Type B pancreatic cell (in vitro differentiated cells): ENCODE measurements at regions not wholly inside any gene's neighbourhood (a gene's known extent, or its start where the extent isn't known, plus 50 kb on each side); places are given as distances from the start of the nearest gene placed in this dataset.
A peak's percentile ranks its signal among the peaks of the same experiment; 100 is the strongest.

Experiments
- DNase-seq: peaks from one replicate; pipeline ENCODE4 v3.0.0; 2021; ENCODE audit warnings: mixed read lengths; ENCODE audit not compliant: unreplicated experiment; ENCODE audit errors: extremely low spot score
- H3K27ac Mint-ChIP-seq: 2 replicates; pipeline ENCODE4 v1.8.0; 2021; ENCODE audit warnings: mild to moderate bottlenecking, mixed read lengths
- H3K27me3 Mint-ChIP-seq: 2 replicates; pipeline ENCODE4 v1.8.0; 2021; ENCODE audit warnings: mixed read lengths
- H3K36me3 Mint-ChIP-seq: 2 replicates; pipeline ENCODE4 v1.8.0; 2021; ENCODE audit warnings: mixed read lengths
- H3K4me1 Mint-ChIP-seq: one replicate; pipeline ENCODE4 v1.8.0; 2021; ENCODE audit warnings: mixed read lengths; ENCODE audit not compliant: unreplicated experiment
- H3K4me3 Mint-ChIP-seq: 2 replicates; pipeline ENCODE4 v1.8.0; 2021; ENCODE audit warnings: mild to moderate bottlenecking, mixed read lengths
- H3K9me3 Mint-ChIP-seq: 2 replicates; pipeline ENCODE4 v1.8.0; 2021; ENCODE audit warnings: mixed read lengths
- CTCF ChIP-seq: fragments of 200-600 bp; sonication (generic); conservative IDR thresholded peaks from 2 replicates; pipeline ENCODE4 v1.5.0; 2021; ENCODE audit warnings: antibody characterized with exemption, mild to moderate bottlenecking

DNA sequence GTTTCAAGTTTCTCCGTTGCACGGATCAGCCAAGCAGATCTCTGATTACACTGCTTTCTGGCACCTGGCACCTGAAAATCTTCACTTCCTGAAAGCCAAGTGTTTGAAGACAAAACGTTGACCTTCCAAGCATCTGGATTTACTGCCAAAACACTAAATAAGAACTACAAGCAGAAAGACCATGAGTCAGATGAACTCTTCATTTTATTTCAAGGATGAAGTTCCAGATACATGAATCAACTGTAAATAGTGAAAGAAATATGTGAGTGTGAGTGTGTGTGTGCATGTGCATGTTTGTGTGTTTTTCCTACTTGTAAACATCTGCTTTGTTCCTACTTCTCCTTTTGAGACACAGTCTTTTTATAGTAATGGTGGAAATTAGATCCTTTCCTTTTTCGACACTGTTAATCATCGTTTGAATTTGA, 60.0 kb upstream of the DTNA start:
- Mint-ChIP-seq H3K4me1 (peaks cover 11% of the 10 kb centered on the region), H3K9me3 (no peaks in the 10 kb centered on the region), H3K36me3 (no peaks in the 10 kb centered on the region), H3K4me3 (no peak overlapping the region), H3K27ac (no peak overlapping the region), H3K27me3 (no peaks in the 10 kb centered on the region)
- TF ChIP-seq CTCF = no peak
- no peak for DNase-seq

DNA sequence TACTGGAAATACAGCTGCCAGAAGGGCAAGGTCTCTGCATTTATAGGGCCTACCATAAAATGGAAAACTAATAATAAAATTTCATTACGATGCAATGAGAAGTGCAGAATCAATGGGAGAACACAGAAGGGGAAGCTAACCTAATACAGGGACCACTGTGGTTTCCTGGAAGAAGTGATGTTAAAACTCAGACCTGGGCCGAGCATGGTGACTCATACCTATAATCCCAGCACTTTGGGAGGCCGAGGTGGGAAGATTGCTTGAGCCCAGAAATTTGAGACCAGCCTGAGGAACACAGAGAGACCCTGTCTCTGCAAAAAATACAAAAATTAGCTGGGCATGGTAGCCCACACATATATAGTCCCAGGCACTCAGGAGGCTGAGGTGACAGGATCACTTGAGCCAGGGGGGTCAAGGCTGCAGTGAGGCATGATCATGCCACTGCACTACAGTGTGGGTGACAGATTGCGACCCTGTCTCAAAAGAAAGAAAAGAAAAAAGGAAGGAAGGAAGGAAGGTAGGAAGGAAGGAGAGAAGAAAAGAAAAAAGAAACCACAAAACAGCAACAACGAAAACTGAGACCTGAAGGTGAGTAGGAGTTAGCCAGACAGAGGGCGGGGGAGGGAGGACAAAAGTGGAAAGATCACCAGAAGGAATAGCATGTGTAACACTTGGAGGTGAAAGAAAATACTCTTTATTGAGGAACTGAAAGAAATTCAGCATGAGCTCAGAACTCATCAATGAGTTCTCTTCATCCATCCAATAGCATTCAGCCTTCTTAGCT, 58.3 kb upstream of the DTNA start:
- peaks cover 11% of the 10 kb centered on the region for H3K4me1 Mint-ChIP-seq
- H3K27ac Mint-ChIP-seq = no peak overlapping the region
- H3K4me3 Mint-ChIP-seq = no peak overlapping the region
- H3K9me3 Mint-ChIP-seq = no peaks in the 10 kb centered on the region
- no peaks in the 10 kb centered on the region for H3K27me3 Mint-ChIP-seq
- TF ChIP-seq CTCF = no peak
- no peaks in the 10 kb centered on the region for H3K36me3 Mint-ChIP-seq
- DNase-seq = no peak

DNA sequence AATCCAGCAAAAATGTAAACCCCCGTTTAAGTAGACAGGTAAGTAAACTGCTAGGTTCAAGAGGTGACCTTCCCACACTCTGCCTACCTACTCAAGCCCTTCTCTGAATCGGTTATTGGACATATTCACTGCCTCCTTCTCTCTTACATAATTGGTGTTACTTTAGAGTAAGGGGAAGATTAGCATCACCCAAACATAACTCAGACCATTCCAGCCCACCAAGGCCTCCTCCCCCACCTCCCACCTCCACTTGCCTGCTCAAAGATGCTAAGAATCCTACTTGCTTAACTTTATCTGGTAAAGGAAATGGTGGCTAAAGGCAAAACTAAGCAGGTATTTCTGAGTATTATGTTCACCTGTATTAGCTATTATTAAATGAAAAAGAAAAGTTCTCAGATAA, 55.0 kb upstream of the DTNA start:
- Mint-ChIP-seq H3K4me3 (no peak overlapping the region), H3K27me3 (no peaks in the 10 kb centered on the region), H3K9me3 (no peaks in the 10 kb centered on the region), H3K27ac (no peak overlapping the region), H3K36me3 (no peaks in the 10 kb centered on the region), H3K4me1 (peaks cover 11% of the 10 kb centered on the region)
- TF ChIP-seq CTCF = no peak
- no peak for DNase-seq

DNA sequence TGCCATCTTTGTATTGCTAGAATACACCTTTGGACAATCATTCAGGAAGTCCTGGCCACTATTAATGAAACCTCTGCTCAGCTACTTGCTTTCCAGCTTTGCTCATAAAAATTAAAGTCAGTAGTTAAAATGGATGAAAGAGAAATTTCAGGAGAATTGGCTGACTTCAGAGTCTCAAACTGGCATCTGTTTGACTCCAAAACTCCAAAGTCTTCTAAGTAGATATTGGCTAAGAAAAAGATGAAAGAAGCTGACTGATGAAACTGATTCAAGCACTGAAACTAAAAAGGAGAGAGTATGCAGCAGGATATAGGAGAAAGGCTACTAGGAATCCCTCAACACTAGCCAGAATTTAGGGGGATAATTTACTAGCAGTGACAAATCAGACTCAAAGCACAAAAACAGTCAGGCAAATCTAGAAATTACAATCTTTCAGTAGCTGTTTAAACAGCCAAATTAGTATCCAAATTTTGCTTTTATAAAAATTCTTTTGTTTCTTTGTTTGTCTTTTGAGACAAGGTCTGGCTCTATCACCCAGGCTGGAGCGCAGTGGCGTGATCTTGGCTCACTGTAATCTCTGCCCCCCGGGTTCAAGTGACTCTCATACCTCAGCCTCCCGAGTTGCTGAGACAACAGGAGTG, 52.1 kb upstream of the DTNA start:
- Mint-ChIP-seq H3K4me3 (no peak overlapping the region), H3K27ac (no peak overlapping the region), H3K9me3 (no peaks in the 10 kb centered on the region), H3K36me3 (no peaks in the 10 kb centered on the region), H3K27me3 (no peaks in the 10 kb centered on the region), H3K4me1 (peaks cover 9% of the 10 kb centered on the region)
- TF ChIP-seq CTCF = no peak
- DNase-seq = no peak

- no peaks in the 10 kb centered on the region for H3K9me3 Mint-ChIP-seq
- peaks cover 9% of the 10 kb centered on the region for H3K4me1 Mint-ChIP-seq
- no peaks in the 10 kb centered on the region for H3K36me3 Mint-ChIP-seq
- H3K4me3 Mint-ChIP-seq = peak overlapping the region; percentile 4
- no peaks in the 10 kb centered on the region for H3K27me3 Mint-ChIP-seq
- peak overlapping the region; percentile 75 for H3K27ac Mint-ChIP-seq
- DNase-seq = no peak
- no peak for TF ChIP-seq CTCF
Measured at GRCh38 chr18:34659579-34660517, 50.2 kb upstream of the DTNA start.
